Activated B cell treated with CpG ODN at 0.5 μM for 24 hours (primary cell): ENCODE measurements at regions not wholly inside any gene's neighbourhood (a gene's known extent, or its start where the extent isn't known, plus 50 kb on each side); places are given as distances from the start of the nearest gene placed in this dataset.
"Not testable (repeated sequence)": the region's sequence is repeated elsewhere in the genome, so short reads cannot be mapped to it uniquely, and the experiment has no call there.

Source experiments
- ATAC-seq: fragments of 200-7000 bp; cut with Tn5 transposase; one replicate; pipeline ENCODE4 v1.10.0; 2021; ENCODE audit warnings: low read depth, mild to moderate bottlenecking, moderate library complexity
- CTCF ChIA-PET: fragments of 350-600 bp; sonication (Branson Sonifier 250); formaldehyde crosslinking; loops from one replicate; lab custom pipeline; 2021; ENCODE audit warnings: antibody characterized with exemption; lab: Charles Lee
- POLR2A ChIA-PET: fragments of 350-600 bp; sonication (Branson Sonifier 250); formaldehyde crosslinking; loops from one replicate; lab custom pipeline; 2021; ENCODE audit warnings: antibody characterized with exemption; lab: Charles Lee
- DNase-seq: peaks from one replicate; pipeline ENCODE4 v3.0.0; 2022
- H3K27ac Mint-ChIP-seq: one replicate; pipeline ENCODE4 v1.8.0; 2020; ENCODE audit warnings: mixed read lengths
- H3K27me3 Mint-ChIP-seq: one replicate; pipeline ENCODE4 v1.8.0; 2021; ENCODE audit warnings: mixed read lengths
- H3K36me3 Mint-ChIP-seq: one replicate; pipeline ENCODE4 v1.8.0; 2021; ENCODE audit warnings: low read depth, mixed read lengths
- H3K4me1 Mint-ChIP-seq: one replicate; pipeline ENCODE4 v1.8.0; 2021; ENCODE audit warnings: mixed read lengths
- H3K4me3 Mint-ChIP-seq: one replicate; pipeline ENCODE4 v1.8.0; 2020; ENCODE audit warnings: mild to moderate bottlenecking, mixed read lengths
- H3K9me3 Mint-ChIP-seq: one replicate; pipeline ENCODE4 v1.8.0; 2020; ENCODE audit warnings: mixed read lengths
- intact Hi-C: fragments of 100-400 bp; cut with micrococcal nuclease; formaldehyde crosslinking; loops from one replicate; pipeline ENCODE4 v1.15.1; 2024
- TF ChIP-seq, protein P1 (sequence below): fragments of 200-600 bp; IDR thresholded peaks from one replicate; pipeline ENCODE4 v1.8.0; 2022; ENCODE audit warnings: antibody characterized with exemption, mild to moderate bottlenecking

DNA sequence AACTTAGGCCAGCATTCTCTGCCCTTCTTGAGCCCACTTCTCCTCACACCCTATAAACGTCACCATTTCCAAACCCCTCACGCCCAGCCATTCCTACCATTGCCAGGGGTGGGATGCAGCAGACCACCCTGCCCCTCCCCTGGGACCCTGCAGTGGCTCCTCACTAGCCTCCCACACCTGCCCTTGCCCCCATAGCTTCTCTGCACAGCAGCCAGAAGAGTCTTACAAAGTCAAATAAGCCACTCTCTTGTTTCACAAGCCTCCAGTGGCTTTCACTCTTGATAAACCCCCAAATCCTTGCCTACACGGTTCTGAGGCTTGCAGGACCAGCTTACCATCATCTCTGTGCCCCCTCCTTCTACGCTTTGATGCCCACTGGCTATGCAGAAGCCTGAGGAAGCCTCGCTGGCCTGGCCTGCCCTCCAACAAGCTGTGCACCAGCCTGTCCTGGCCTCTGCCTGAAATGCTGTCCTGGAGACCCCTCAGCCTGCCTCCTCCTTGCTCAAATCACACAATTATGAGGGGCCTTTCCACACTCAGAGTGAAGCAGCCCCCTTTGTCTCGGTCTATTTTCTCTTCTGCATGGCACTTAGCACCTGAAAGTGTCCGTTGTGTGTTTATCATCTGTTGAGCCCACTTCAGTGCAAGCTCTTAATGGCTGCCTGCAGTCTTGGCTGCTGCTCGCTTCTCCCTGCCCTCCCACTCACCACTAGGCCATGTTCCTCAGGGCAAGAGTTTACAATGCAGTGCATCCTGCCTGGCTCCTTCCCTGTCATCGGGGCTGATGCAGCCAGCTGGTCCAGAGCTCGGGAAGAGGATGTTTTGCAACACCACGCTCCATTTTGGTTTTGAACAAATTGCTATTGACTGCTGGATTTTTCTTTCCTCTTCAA lies 82.6 kb upstream of the RGPD5 start:
- CTCF ChIA-PET = no interaction called here
- ATAC-seq = no peak
- H3K4me1 Mint-ChIP-seq = no peaks in the 10 kb centered on the region

DNA sequence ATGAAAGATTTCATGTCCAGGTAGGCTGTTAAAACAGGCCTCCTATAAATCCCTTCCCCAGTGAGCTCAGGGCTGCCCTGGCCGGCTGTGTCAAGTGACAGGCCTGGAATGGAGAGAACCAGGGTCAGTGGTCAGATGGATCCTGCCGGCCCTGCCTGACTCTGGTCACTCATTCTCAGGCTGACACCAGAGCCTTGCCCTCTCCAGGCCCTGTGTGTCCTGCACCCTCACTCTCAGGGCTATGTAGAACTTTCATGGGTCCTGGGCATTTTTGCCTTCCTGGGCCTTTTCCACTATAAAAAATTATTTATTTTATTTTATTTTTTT lies 82.0 kb upstream of the RGPD5 start:
- intact Hi-C loops = no loop called here
- Mint-ChIP-seq H3K36me3 (no peaks in the 10 kb centered on the region), H3K4me1 (no peaks in the 10 kb centered on the region), H3K27me3 (peaks cover 2% of the 10 kb centered on the region), H3K27ac (no peak overlapping the region), H3K9me3 (no peaks in the 10 kb centered on the region), H3K4me3 (no peak overlapping the region)
- TF ChIP-seq, protein P1, sequence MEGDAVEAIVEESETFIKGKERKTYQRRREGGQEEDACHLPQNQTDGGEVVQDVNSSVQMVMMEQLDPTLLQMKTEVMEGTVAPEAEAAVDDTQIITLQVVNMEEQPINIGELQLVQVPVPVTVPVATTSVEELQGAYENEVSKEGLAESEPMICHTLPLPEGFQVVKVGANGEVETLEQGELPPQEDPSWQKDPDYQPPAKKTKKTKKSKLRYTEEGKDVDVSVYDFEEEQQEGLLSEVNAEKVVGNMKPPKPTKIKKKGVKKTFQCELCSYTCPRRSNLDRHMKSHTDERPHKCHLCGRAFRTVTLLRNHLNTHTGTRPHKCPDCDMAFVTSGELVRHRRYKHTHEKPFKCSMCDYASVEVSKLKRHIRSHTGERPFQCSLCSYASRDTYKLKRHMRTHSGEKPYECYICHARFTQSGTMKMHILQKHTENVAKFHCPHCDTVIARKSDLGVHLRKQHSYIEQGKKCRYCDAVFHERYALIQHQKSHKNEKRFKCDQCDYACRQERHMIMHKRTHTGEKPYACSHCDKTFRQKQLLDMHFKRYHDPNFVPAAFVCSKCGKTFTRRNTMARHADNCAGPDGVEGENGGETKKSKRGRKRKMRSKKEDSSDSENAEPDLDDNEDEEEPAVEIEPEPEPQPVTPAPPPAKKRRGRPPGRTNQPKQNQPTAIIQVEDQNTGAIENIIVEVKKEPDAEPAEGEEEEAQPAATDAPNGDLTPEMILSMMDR = no peak
- CTCF ChIA-PET = no interaction called here
- POLR2A ChIA-PET = no interaction called here
- ATAC-seq = no peak
- no peak for DNase-seq

More for the DNA sequence above, 82.6 kb upstream of the RGPD5 start:
- POLR2A ChIA-PET = no interaction called here
- H3K27ac Mint-ChIP-seq = no peak overlapping the region
- intact Hi-C loops = no loop called here
- H3K27me3 Mint-ChIP-seq = peaks cover 2% of the 10 kb centered on the region
- no peaks in the 10 kb centered on the region for H3K9me3 Mint-ChIP-seq
- no peak for DNase-seq
- TF ChIP-seq, protein P1 = no peak
- no peaks in the 10 kb centered on the region for H3K36me3 Mint-ChIP-seq
- no peak overlapping the region for H3K4me3 Mint-ChIP-seq

DNA sequence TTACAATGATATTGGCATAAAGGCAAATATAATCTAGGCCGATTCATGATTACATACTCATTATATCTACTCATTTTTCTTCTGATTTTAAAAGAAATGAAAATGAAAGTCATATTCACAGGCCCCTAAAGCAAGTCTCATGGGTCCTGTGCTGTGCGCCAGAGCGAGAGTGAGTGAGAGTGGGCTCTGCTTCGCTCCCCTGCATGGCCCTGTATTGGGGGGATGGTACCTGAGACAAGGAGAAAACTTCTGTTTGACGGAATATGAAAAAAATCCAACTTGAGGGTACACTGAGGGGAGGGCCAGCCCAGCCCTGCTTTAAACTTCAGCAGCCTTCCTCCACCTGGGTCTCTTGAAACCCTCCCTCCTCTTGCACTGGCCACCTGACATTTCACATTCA lies 81.4 kb upstream of the RGPD5 start:
- Mint-ChIP-seq H3K9me3 (no peaks in the 10 kb centered on the region), H3K4me1 (no peaks in the 10 kb centered on the region), H3K4me3 (no peak overlapping the region), H3K36me3 (no peaks in the 10 kb centered on the region), H3K27ac (no peak overlapping the region), H3K27me3 (peaks cover 2% of the 10 kb centered on the region)
- DNase-seq (no peak), ATAC-seq (no peak)
- intact Hi-C loops = no loop called here
- ChIA-PET POLR2A (no interaction called here), CTCF (interaction anchor here (1.2 kb wide), 1 partner anchor 167 kb away, joined by 3 read pairs; no protein-coding TSS in a partner anchor)
- TF ChIP-seq, protein P1 = no peak

DNA sequence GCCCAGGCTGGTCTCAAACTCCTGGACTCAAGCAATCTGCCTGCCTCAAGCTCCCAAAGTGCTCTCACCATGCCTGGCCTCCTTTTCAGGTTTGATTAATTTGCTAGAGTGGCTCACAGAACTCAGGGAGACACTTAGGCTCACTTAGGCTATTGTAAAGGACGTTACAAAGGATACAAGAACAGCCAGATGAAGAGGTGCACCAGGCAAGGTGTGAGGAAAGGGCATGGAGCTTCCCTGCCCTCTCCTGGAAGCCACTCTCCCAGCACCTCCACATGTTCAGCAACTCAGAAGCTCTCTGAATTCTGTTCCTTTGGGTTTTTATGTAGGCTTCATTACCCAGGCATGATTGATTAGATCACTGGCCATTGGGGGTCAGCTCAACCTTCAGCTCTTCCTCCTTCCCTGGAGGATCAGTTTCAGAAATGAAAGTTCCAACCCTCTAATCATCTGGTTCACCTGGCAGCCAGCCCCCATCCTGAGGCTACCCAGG lies 78.7 kb upstream of the RGPD5 start:
- Mint-ChIP-seq H3K9me3 (peaks cover 3% of the 10 kb centered on the region), H3K4me3 (no peak overlapping the region), H3K27me3 (peaks cover 2% of the 10 kb centered on the region), H3K27ac (no peak overlapping the region), H3K36me3 (no peaks in the 10 kb centered on the region), H3K4me1 (no peaks in the 10 kb centered on the region)
- TF ChIP-seq, protein P1 = no peak
- intact Hi-C loops = no loop called here
- DNase-seq (no peak), ATAC-seq (no peak)
- ChIA-PET POLR2A (no interaction called here), CTCF (no interaction called here)

DNA sequence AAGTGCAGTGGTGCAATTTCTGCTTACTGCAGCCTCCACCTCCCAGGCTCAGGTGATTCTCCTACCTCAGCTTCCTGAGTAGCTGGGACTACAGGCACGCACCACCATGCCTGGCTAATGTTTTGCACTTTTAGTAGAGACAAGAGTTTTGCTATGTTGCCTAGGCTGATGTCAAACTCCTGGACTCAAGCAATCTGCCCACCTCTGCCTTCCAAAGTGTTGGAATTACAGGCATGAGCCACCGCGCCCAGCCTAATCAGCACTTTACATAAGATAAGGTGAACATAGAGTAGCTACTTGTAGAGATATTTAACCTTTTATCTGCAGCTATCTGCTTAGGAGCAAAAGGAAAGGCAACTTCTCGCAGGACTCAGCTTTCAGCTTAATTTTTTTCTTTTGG lies 77.5 kb upstream of the RGPD5 start:
- intact Hi-C loops, CTCF ChIA-PET, H3K4me1 Mint-ChIP-seq, H3K27ac Mint-ChIP-seq, ATAC-seq, POLR2A ChIA-PET, H3K27me3 Mint-ChIP-seq, H3K36me3 Mint-ChIP-seq, H3K4me3 Mint-ChIP-seq, H3K9me3 Mint-ChIP-seq, DNase-seq: not testable (repeated sequence)
